ENCODE measurements at regions not wholly inside any gene's neighbourhood (a gene's known extent, or its start where the extent isn't known, plus 50 kb on each side); places are given as distances from the start of the nearest gene placed in this dataset.
"Not testable (repeated sequence)": the region's sequence is repeated elsewhere in the genome, so short reads cannot be mapped to it uniquely, and the experiment has no call there.

- intact Hi-C loops (cut with DNase I; ENCODE audit: low total_unique reads), result no loop called here
- Histone ChIP-seq H3K27me3 (no peaks in the 10 kb centered on the region), H3K27ac (no peak overlapping the region), H3K9me3 (peaks cover 0 to 7% (median 3%) of the 10 kb centered on the region in 4 donors), H3K4me3 (no peak overlapping the region), H3K4me1 (no peaks in the 10 kb centered on the region), H3K36me3 (no peaks in the 10 kb centered on the region)
- 60 to 84% (median 71%) methylated on average over 2 of the region's 2 CpGs for WGBS, 5 donors
- DNase-seq, result no peak
- TF ChIP-seq EP300 (IDR thresholded peaks at IDR 0.05) (no peak), POLR2AphosphoS5 (IDR thresholded peaks at IDR 0.05) (no peak), POLR2A (IDR thresholded peaks at IDR 0.05) (no peak)
- TF ChIP-seq, protein P1, sequence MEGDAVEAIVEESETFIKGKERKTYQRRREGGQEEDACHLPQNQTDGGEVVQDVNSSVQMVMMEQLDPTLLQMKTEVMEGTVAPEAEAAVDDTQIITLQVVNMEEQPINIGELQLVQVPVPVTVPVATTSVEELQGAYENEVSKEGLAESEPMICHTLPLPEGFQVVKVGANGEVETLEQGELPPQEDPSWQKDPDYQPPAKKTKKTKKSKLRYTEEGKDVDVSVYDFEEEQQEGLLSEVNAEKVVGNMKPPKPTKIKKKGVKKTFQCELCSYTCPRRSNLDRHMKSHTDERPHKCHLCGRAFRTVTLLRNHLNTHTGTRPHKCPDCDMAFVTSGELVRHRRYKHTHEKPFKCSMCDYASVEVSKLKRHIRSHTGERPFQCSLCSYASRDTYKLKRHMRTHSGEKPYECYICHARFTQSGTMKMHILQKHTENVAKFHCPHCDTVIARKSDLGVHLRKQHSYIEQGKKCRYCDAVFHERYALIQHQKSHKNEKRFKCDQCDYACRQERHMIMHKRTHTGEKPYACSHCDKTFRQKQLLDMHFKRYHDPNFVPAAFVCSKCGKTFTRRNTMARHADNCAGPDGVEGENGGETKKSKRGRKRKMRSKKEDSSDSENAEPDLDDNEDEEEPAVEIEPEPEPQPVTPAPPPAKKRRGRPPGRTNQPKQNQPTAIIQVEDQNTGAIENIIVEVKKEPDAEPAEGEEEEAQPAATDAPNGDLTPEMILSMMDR (IDR thresholded peaks at IDR 0.05), result no peak
Observed at GRCh38 chr2:39834426-39834825, 55.4 kb upstream of the THUMPD2 start.

DNA sequence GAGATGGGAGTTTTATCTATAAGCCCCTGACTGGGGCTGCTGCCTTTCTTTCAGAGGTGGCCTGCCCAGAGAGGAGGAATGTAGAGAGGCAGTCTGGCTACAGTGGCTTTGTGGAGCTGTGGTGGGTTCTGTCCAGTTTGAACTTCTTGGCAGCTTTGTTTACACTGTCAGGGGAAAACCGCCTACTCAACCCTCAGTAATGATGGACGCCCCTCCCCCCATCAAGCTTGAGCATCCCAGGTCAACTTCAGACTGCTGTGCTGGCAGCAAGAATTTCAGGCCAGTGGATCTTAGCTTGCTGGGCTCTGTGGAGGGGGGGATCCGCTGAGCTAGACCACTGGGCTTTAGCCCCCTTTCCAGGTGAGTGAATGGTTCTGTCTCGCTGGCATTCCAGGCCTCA is 51.6 kb upstream of the THUMPD2 start:
- H3K27ac ChIP-seq; H3K9me3 ChIP-seq; H3K27me3 ChIP-seq; H3K4me3 ChIP-seq; H3K36me3 ChIP-seq; DNase-seq; H3K4me1 ChIP-seq; intact Hi-C loops (cut with DNase I; ENCODE audit: low total_unique reads): not testable (repeated sequence)
- 61 to 75% (median 66%) methylated on average over 3 to 4 of the region's 4 CpGs for WGBS, 5 donors

Measured in stomach (tissue), 8 donors.